Lower leg skin (tissue), 3 donors: ENCODE measurements at regions not wholly inside any gene's neighbourhood (a gene's known extent, or its start where the extent isn't known, plus 50 kb on each side); places are given as distances from the start of the nearest gene placed in this dataset.

Experiments used
- POLR2A ChIP-seq, 2 donors: fragments of 450-650 bp; IDR thresholded peaks; one replicate each; pipeline ENCODE4 v1.6.1; 2016 to 2017; ENCODE audit warnings: antibody characterized with exemption in 2 of 2, mild to moderate bottlenecking in 1 of 2, moderate library complexity in 1 of 2
- TF ChIP-seq, protein P1 (sequence below), 3 donors: fragments of 450-650 bp; IDR thresholded peaks; one replicate each; pipeline ENCODE4 v1.5.1; 2016; ENCODE audit warnings: antibody characterized with exemption in 3 of 3, mild to moderate bottlenecking in 3 of 3, moderate library complexity in 2 of 3

- TF ChIP-seq POLR2A (IDR thresholded peaks at IDR 0.05): no peak
- TF ChIP-seq, protein P1, sequence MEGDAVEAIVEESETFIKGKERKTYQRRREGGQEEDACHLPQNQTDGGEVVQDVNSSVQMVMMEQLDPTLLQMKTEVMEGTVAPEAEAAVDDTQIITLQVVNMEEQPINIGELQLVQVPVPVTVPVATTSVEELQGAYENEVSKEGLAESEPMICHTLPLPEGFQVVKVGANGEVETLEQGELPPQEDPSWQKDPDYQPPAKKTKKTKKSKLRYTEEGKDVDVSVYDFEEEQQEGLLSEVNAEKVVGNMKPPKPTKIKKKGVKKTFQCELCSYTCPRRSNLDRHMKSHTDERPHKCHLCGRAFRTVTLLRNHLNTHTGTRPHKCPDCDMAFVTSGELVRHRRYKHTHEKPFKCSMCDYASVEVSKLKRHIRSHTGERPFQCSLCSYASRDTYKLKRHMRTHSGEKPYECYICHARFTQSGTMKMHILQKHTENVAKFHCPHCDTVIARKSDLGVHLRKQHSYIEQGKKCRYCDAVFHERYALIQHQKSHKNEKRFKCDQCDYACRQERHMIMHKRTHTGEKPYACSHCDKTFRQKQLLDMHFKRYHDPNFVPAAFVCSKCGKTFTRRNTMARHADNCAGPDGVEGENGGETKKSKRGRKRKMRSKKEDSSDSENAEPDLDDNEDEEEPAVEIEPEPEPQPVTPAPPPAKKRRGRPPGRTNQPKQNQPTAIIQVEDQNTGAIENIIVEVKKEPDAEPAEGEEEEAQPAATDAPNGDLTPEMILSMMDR (IDR thresholded peaks at IDR 0.05): no peak
Measured at GRCh38 chr12:92029902-92030586, 115.6 kb downstream of the BTG1 start.
